D721Med (cell line): ENCODE measurements at regions not wholly inside any gene's neighbourhood (a gene's known extent, or its start where the extent isn't known, plus 50 kb on each side); places are given as distances from the start of the nearest gene placed in this dataset.

ENCODE experiments used
- DNase-seq: peaks from one replicate; pipeline ENCODE4 v3.0.0; 2011; ENCODE audit warnings: low spot score; ENCODE audit not compliant: insufficient read length
- FAIRE-seq: peaks from 2 replicates; lab custom pipeline; 2011; peaks lifted over from hg19 to GRCh38; lab: Jason Lieb, UNC
- CTCF ChIP-seq: IDR thresholded peaks from 2 replicates; pipeline ENCODE4 v1.5.1; 2012; ENCODE audit warnings: mild to moderate bottlenecking, control low read depth; ENCODE audit not compliant: insufficient read depth; ENCODE audit errors: missing control alignments

GRCh38 chr2:146997945-146998344 lies 846.9 kb upstream of the ACVR2A start:
- no peak for DNase-seq
- no peak for TF ChIP-seq CTCF
- FAIRE-seq, result no peak

- FAIRE-seq (no peak), DNase-seq (no peak)
- no peak for TF ChIP-seq CTCF
Observed at GRCh38 chr2:146997488-146997887, 847.3 kb upstream of the ACVR2A start.

GRCh38 chr2:146994246-146994645 lies 850.6 kb upstream of the ACVR2A start:
- no peak for FAIRE-seq

GRCh38 chr2:146992466-146992865 lies 852.4 kb upstream of the ACVR2A start:
- FAIRE-seq, result no peak
- DNase-seq, result no peak
- TF ChIP-seq CTCF, result no peak

More at GRCh38 chr2:146994246-146994645, 850.6 kb upstream of the ACVR2A start:
- no peak for TF ChIP-seq CTCF
- DNase-seq, result no peak

- TF ChIP-seq CTCF, result no peak
- DNase-seq (no peak), FAIRE-seq (no peak)
Observed at GRCh38 chr2:146992057-146992456, 852.8 kb upstream of the ACVR2A start.

- TF ChIP-seq CTCF, result no peak
- DNase-seq (no peak), FAIRE-seq (no peak)
Observed at GRCh38 chr2:146990311-146991054, 854.3 kb upstream of the ACVR2A start.

GRCh38 chr2:146989741-146990140 lies 855.1 kb upstream of the ACVR2A start:
- TF ChIP-seq CTCF, result no peak
- FAIRE-seq, result no peak
- no peak for DNase-seq
